ENCODE measurements at regions not wholly inside any gene's neighbourhood (a gene's known extent, or its start where the extent isn't known, plus 50 kb on each side); places are given as distances from the start of the nearest gene placed in this dataset.

- TF ChIP-seq ZNF274 (IDR thresholded peaks at IDR 0.05; ENCODE audit: low read depth, low read length) = no peak
- no peak for TF ChIP-seq YY1 (IDR thresholded peaks at IDR 0.05; ENCODE audit: insufficient read depth, insufficient read length)
Observed at GRCh38 chr19:27795369-27795768, 1417.6 kb downstream of the UQCRFS1 start.

All from NT2/D1 (cell line).